ENCODE measurements at regions not wholly inside any gene's neighbourhood (a gene's known extent, or its start where the extent isn't known, plus 50 kb on each side); places are given as distances from the start of the nearest gene placed in this dataset.

DNA sequence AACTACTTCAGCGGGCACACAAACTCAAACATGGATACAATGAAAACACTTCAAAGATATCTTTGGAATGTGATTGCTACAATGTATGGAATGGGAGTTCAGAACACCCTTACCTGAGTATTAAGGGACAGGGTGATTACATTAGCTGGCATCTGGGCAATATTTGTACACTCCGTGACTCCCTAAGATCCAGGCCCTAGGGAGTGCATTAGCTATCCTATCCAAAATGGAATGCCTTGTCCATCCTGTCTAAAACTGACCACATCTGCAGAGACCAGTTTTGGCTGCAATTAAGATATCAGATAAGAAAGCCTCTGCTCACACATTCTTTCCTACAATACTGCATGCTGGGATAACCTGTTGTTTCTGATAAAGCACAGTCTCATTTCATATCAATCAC lies 176.6 kb upstream of the EMCN start:
- TF ChIP-seq POLR2A (IDR thresholded peaks at IDR 0.05; ENCODE audit: low read length) (no peak), GATA1 (IDR thresholded peaks at IDR 0.05; ENCODE audit: low read depth, low read length) (no peak)
- no peak for DNase-seq

- DNase-seq, result no peak
- no peak for TF ChIP-seq POLR2A (IDR thresholded peaks at IDR 0.05; ENCODE audit: low read length)
- TF ChIP-seq GATA1 (IDR thresholded peaks at IDR 0.05; ENCODE audit: low read depth, low read length), result no peak
Measured at GRCh38 chr4:100690812-100691211, 173.0 kb upstream of the EMCN start.

- no peak for DNase-seq
- no peak for TF ChIP-seq GATA1 (IDR thresholded peaks at IDR 0.05; ENCODE audit: low read depth, low read length)
- TF ChIP-seq POLR2A (IDR thresholded peaks at IDR 0.05; ENCODE audit: low read length), result no peak
Measured at GRCh38 chr4:100688368-100688767, 170.5 kb upstream of the EMCN start.

DNA sequence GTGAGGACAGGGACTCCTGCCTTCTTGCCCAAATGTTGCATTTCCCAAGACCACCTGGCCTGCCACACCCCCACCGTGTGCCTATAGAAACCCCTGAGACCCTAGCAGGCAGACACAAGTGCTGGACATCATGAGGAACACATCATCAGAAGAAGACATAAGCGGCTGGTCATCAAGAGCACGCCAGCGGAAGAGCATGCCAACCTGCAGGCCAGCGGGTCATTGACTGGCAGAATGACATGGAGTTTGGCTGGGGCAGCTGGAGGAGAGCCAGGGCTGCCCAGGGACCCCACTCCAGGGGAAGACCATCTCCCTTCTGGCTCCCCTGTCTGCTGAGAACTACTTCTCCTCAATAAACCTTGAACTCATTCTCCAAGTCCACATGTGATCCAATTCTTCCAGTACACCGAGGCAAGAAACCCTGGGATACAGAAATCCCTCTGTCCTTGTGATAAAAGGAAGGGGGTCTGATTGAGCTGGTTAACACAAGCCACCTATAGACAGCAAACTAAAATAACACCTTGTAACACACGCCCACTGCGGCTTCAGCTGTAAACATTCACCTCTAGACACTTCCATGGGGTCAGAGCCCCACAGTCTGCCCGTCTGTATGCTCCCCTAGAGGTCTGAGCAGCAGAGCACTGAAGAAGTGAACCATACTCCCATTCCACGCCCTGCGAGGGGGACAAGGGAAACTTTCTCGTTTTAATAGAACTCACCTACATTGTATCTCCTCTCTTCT lies 164.8 kb upstream of the EMCN start:
- TF ChIP-seq GATA1 (IDR thresholded peaks at IDR 0.05; ENCODE audit: low read depth, low read length), result no peak
- no peak for TF ChIP-seq POLR2A (IDR thresholded peaks at IDR 0.05; ENCODE audit: low read length)
- no peak for DNase-seq

DNA sequence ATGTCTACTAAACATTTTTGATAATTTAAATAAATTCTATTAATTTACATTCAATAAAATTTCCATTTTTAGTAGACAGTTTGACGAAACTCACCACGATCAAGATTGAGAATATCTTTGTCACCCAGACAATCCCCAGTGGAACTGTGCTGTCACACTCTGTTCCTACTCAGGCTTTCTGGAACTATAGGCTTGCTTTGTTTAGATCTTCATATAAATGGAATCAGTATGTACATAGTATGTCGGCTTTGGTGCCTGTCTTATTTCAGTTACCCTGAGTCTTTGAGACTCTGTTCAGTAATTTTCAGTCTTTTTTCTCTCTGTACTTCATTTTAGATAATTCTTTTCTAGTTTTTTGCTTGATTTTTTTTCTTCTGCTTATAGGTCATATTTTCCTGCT lies 163.5 kb upstream of the EMCN start:
- TF ChIP-seq GATA1 (IDR thresholded peaks at IDR 0.05; ENCODE audit: low read depth, low read length), result no peak
- no peak for TF ChIP-seq POLR2A (IDR thresholded peaks at IDR 0.05; ENCODE audit: low read length)
- DNase-seq, result no peak

DNA sequence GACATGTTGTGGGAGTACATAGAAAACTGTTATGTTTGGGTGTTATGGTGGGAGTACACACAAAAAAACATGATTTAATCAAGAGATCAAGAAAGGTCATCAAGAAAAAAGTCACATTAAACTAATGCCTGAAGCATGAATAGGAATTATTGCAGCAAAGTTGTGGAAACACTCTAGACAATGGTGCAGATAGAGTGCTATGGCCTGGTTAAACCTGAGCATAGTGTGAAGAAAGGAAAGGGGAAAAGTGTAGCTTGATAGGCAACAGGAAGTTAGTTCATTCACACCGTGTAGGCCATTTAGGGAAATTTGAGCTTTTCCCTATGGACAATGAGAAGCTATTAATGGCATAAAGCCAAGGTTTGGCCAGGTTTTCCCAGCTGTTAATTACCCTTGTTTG lies 162.1 kb upstream of the EMCN start:
- TF ChIP-seq POLR2A (IDR thresholded peaks at IDR 0.05; ENCODE audit: low read length), result no peak
- DNase-seq, result no peak

GRCh38 chr4:100674976-100675375 lies 157.2 kb upstream of the EMCN start:
- TF ChIP-seq GATA1 (IDR thresholded peaks at IDR 0.05; ENCODE audit: low read depth, low read length), result no peak
- no peak for DNase-seq

DNA sequence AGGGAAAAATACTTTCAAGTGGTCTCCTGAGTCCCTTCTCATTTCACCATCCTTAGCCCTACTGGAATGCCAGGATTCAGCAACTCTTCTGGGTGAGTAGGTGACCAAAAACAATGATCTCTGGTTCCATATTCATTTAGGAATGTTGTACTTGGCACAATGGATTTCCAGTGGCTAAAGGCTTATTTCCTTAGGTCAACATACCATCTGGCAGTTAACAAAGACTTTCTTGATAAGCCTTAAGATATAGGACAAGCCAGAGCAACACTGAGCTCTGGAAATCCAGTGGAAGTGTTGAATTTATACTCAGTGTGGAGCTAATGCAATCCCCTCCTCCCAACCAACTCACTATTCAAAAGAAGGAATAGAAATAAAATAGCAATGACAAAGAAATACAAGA lies 139.4 kb upstream of the EMCN start:
- no peak for DNase-seq
- TF ChIP-seq GATA1 (IDR thresholded peaks at IDR 0.05; ENCODE audit: low read depth, low read length) (no peak), POLR2A (IDR thresholded peaks at IDR 0.05; ENCODE audit: low read length) (no peak)

DNA sequence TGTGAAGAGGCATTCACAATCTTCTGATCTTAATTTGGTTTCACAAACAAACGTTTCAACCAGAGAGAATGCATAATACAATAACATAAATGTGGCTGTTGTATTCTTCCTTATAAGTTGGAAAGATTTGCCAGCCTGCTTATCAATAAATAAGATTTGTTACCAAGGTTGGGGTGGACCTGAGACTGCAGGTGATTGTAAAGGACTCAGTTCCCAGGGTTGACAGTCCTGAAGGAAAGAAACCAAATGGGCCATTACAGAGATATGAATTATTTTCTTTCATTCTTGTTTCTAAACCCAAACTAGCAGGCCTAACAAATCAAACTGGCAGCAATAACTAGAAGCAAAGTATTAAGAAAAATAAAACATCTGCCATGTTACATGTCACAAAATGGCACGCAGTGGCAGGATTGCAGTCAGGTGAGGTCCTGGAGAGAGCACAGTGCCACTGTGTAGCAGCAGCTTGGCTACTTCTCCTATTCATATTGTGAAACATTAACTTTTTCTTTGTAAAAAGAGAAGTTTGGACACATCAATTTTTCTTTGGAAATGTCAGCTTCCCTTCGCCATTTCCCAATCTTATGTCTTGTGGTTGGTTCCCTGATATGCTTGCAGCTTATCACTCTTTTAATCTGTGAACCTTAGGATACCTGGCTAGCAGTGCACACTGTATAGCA lies 133.8 kb upstream of the EMCN start:
- TF ChIP-seq GATA1 (IDR thresholded peaks at IDR 0.05; ENCODE audit: low read depth, low read length) (no peak), POLR2A (IDR thresholded peaks at IDR 0.05; ENCODE audit: low read length) (no peak)
- DNase-seq, result no peak

- DNase-seq, result no peak
- TF ChIP-seq POLR2A (IDR thresholded peaks at IDR 0.05; ENCODE audit: low read length) (no peak), GATA1 (IDR thresholded peaks at IDR 0.05; ENCODE audit: low read depth, low read length) (no peak)
Measured at GRCh38 chr4:100649417-100649816, 131.6 kb upstream of the EMCN start.

DNA sequence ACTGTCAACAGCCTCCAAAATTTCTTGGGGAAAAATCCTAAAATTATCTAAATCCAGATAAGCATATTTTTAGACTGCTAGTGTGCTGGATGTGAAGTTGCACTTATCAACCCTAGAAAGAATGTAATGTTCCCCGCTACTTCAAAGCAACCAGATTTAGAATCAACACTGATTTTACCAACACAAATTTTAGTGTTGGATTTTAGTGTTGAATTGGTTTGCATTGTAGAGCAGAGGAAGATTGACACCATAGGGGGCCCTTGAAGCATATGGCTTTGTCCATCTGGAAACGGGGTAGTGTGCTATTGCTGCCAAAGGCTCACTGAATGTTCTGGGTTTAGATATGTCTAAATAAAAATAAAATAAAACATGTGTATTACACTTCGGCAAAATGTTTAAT lies 126.3 kb upstream of the EMCN start:
- no peak for TF ChIP-seq POLR2A (IDR thresholded peaks at IDR 0.05; ENCODE audit: low read length)
- no peak for TF ChIP-seq GATA1 (IDR thresholded peaks at IDR 0.05; ENCODE audit: low read depth, low read length)
- no peak for DNase-seq

GRCh38 chr4:100641336-100641735 lies 123.5 kb upstream of the EMCN start:
- no peak for TF ChIP-seq POLR2A (IDR thresholded peaks at IDR 0.05; ENCODE audit: low read length)
- TF ChIP-seq GATA1 (IDR thresholded peaks at IDR 0.05; ENCODE audit: low read depth, low read length), result no peak

GRCh38 chr4:100635899-100636298 lies 118.1 kb upstream of the EMCN start:
- TF ChIP-seq GATA1 (IDR thresholded peaks at IDR 0.05; ENCODE audit: low read depth, low read length), result no peak
- no peak for TF ChIP-seq POLR2A (IDR thresholded peaks at IDR 0.05; ENCODE audit: low read length)
- no peak for DNase-seq

More at GRCh38 chr4:100641336-100641735, 123.5 kb upstream of the EMCN start:
- DNase-seq, result no peak

DNA sequence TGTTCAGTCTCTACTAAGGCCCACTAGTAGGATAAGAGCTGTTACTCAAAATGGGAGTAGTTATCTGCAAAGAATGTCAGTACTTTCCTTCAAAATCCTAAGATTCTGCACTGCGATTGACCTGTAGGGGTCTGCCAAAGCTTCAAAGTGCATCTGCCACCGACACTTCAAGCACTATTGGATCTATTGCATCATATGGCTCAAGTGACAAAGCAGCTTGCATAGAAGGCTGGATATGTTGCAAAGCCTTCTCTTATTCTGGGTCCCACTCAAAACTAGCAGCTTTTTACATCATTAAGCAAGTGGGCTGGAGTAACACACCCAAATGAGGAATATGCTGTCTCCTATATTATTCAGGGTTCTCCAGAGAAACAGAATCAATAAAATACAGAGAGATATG lies 115.4 kb upstream of the EMCN start:
- no peak for DNase-seq
- TF ChIP-seq GATA1 (IDR thresholded peaks at IDR 0.05; ENCODE audit: low read depth, low read length), result no peak
- TF ChIP-seq POLR2A (IDR thresholded peaks at IDR 0.05; ENCODE audit: low read length), result no peak

- DNase-seq, result no peak
- TF ChIP-seq POLR2A (IDR thresholded peaks at IDR 0.05; ENCODE audit: low read length) (no peak), GATA1 (IDR thresholded peaks at IDR 0.05; ENCODE audit: low read depth, low read length) (no peak)
Measured at GRCh38 chr4:100632163-100632562, 114.3 kb upstream of the EMCN start.

All from erythroblast (primary cell).